Esophagus squamous epithelium (tissue), 5 donors: ENCODE measurements at regions not wholly inside any gene's neighbourhood (a gene's known extent, or its start where the extent isn't known, plus 50 kb on each side); places are given as distances from the start of the nearest gene placed in this dataset.

Source experiments
- DNase-seq: peaks from one replicate; lab custom pipeline; 2025; lab: John Stamatoyannopoulos, UW
- H3K27ac ChIP-seq, 4 donors: fragments of 200-600 bp; sonication (generic); one replicate each; pipeline ENCODE4 v1.5.1; 2016 to 2019; ENCODE audit warnings: mild to moderate bottlenecking in 1 of 4
- H3K27me3 ChIP-seq, 4 donors: fragments of 200-600 bp; sonication (generic); 1 replicate in 3 of 4; 2 replicates in 1 of 4; pipeline versions ENCODE4 v1.5.1 to v1.6.0; 2017 to 2021; ENCODE audit warnings: antibody characterized with exemption in 1 of 4
- H3K36me3 ChIP-seq, 3 donors: fragments of 200-600 bp; sonication (generic); one replicate each; pipeline ENCODE4 v1.5.1; 2016 to 2019
- H3K4me1 ChIP-seq, 3 donors: fragments of 200-600 bp; sonication (generic); one replicate each; pipeline ENCODE4 v1.5.1; 2017 to 2019
- H3K4me3 ChIP-seq, 4 donors: fragments of 200-600 bp; sonication (generic); 1 replicate in 3 of 4; 2 replicates in 1 of 4; pipeline ENCODE4 v1.5.1; 2016 to 2019; ENCODE audit warnings: mild to moderate bottlenecking in 2 of 4, moderate library complexity in 1 of 4
- H3K9me3 ChIP-seq, 3 donors: fragments of 200-600 bp; sonication (generic); one replicate each; pipeline ENCODE4 v1.5.1; 2016 to 2019
- POLR2A ChIP-seq, 4 donors: fragments of 450-650 bp; IDR thresholded peaks; one replicate each; pipeline ENCODE4 v1.6.1; 2017; ENCODE audit warnings: antibody characterized with exemption in 4 of 4, mild to moderate bottlenecking in 4 of 4, moderate library complexity in 3 of 4
- WGBS, 2 donors: methylation state at CpG; one replicate each; pipeline ENCODE4 v1.1.5; 2018; 5-methylcytosine and 5-hydroxymethylcytosine counted together
- intact Hi-C: fragments of 100-400 bp; cut with DNase I; formaldehyde crosslinking; loops from one replicate; pipeline ENCODE4 v1.15.0; 2022
- TF ChIP-seq, protein P1 (sequence below), 6 experiments: fragments of 450-650 bp in 4 of 6; fragments of 200-600 bp in 2 of 6; sonication (generic) in 2 of 6; IDR thresholded peaks; one replicate each; pipeline ENCODE4 v1.5.1; 2016 to 2019; ENCODE audit warnings: antibody characterized with exemption in 6 of 6, mild to moderate bottlenecking in 4 of 6, moderate library complexity in 4 of 6
- donor health status: DM: yes; HTN: yes; CAD: no.

DNA sequence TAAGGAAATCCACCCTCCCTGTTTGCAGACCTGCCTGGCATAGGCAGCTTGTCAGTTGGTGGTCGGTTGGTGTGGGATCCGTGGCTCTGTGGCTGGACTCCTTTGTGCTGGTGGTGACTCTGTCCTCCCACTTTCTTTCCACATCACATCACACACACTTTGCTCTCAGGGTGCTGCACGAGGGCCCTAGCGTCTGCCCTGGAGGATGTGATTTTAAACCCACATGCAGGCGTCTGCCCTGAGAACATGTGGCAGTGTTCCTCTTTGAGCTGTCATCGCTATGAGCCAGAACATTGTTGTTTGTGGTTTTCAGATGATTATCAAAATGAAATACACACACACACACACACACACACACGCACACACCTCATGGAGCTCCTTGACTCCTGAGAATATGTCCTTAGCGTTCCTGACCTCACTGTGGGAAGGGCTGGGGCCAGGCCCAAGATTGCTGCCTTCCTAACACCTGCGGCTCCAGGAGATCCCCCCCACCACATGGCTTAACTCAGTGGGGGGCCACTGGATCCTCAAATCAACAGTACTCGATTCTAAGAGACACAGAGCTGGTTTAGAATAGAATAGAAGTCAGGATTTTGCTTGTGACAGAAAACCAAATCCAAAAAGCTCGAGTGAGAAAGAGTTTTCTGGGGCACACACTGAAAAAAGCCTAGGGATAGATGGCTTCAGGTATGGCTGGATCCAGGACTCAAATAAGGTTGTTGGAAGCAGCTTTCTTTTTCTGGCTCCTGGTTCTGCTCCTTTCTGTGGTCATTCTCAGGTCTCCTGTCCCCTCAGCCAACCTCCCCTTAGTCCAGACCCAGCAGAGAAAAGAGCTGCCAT, 54.8 kb downstream of the RTP5 start:
- TF ChIP-seq, protein P1, sequence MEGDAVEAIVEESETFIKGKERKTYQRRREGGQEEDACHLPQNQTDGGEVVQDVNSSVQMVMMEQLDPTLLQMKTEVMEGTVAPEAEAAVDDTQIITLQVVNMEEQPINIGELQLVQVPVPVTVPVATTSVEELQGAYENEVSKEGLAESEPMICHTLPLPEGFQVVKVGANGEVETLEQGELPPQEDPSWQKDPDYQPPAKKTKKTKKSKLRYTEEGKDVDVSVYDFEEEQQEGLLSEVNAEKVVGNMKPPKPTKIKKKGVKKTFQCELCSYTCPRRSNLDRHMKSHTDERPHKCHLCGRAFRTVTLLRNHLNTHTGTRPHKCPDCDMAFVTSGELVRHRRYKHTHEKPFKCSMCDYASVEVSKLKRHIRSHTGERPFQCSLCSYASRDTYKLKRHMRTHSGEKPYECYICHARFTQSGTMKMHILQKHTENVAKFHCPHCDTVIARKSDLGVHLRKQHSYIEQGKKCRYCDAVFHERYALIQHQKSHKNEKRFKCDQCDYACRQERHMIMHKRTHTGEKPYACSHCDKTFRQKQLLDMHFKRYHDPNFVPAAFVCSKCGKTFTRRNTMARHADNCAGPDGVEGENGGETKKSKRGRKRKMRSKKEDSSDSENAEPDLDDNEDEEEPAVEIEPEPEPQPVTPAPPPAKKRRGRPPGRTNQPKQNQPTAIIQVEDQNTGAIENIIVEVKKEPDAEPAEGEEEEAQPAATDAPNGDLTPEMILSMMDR (IDR thresholded peaks at IDR 0.05): no peak
- no peak for TF ChIP-seq POLR2A (IDR thresholded peaks at IDR 0.05)
- intact Hi-C loops: no loop called here
- Histone ChIP-seq H3K4me1 (no peaks in the 10 kb centered on the region), H3K36me3 (no peaks in the 10 kb centered on the region), H3K4me3 (no peak overlapping the region), H3K9me3 (no peaks in the 10 kb centered on the region), H3K27ac (no peak overlapping the region), H3K27me3 (no peaks in the 10 kb centered on the region)
- no peak for DNase-seq
- 72 to 76% methylated on average over 10 to 11 of the region's 11 CpGs for WGBS, 2 donors

- H3K36me3 ChIP-seq: no peaks in the 10 kb centered on the region
- no peaks in the 10 kb centered on the region for H3K4me1 ChIP-seq
- no peak overlapping the region for H3K4me3 ChIP-seq
- no peak overlapping the region for H3K27ac ChIP-seq
- DNase-seq: no peak
- intact Hi-C loops: no loop called here
- TF ChIP-seq POLR2A (IDR thresholded peaks at IDR 0.05): no peak
- TF ChIP-seq, protein P1 (IDR thresholded peaks at IDR 0.05): no peak
- no peaks in the 10 kb centered on the region for H3K9me3 ChIP-seq
- H3K27me3 ChIP-seq: no peaks in the 10 kb centered on the region
- WGBS, 2 donors: 80% methylated on average over 7 of the region's 7 CpGs; no CpG with 5 or more reads in 1 of the 2 donors
These were observed 55.4 kb downstream of the RTP5 start for GRCh38 chr2:241924909-241925250.

GRCh38 chr2:241925277-241925676, 55.7 kb downstream of the RTP5 start:
- no peak overlapping the region for H3K4me3 ChIP-seq
- intact Hi-C loops: no loop called here
- DNase-seq: no peak
- WGBS, 2 donors: 88 to 93% methylated on average over 2 to 10 of the region's 15 CpGs
- no peaks in the 10 kb centered on the region for H3K9me3 ChIP-seq
- H3K4me1 ChIP-seq: no peaks in the 10 kb centered on the region
- TF ChIP-seq, protein P1 (IDR thresholded peaks at IDR 0.05): no peak
- TF ChIP-seq POLR2A (IDR thresholded peaks at IDR 0.05): no peak
- no peaks in the 10 kb centered on the region for H3K27me3 ChIP-seq
- no peak overlapping the region for H3K27ac ChIP-seq
- no peaks in the 10 kb centered on the region for H3K36me3 ChIP-seq

- intact Hi-C loops: no loop called here
- H3K4me1 ChIP-seq: no peaks in the 10 kb centered on the region
- no peak overlapping the region for H3K27ac ChIP-seq
- 68 to 79% methylated on average over 13 to 18 of the region's 21 CpGs for WGBS, 2 donors
- H3K27me3 ChIP-seq: no peaks in the 10 kb centered on the region
- no peaks in the 10 kb centered on the region for H3K36me3 ChIP-seq
- no peaks in the 10 kb centered on the region for H3K9me3 ChIP-seq
- no peak for DNase-seq
- no peak for TF ChIP-seq POLR2A (IDR thresholded peaks at IDR 0.05)
- TF ChIP-seq, protein P1 (IDR thresholded peaks at IDR 0.05): no peak
- H3K4me3 ChIP-seq: no peak overlapping the region
These were observed 56.4 kb downstream of the RTP5 start for GRCh38 chr2:241925821-241926441.
